T-helper 2 cell (primary cell): ENCODE measurements at regions not wholly inside any gene's neighbourhood (a gene's known extent, or its start where the extent isn't known, plus 50 kb on each side); places are given as distances from the start of the nearest gene placed in this dataset.

Experiments
- DNase-seq, 5 experiments: peaks; one replicate each; pipeline versions ENCODE4 v3.0.0 to v3.0.0-alpha.2; 2012 to 2022

GRCh38 chr12:92462527-92462926 lies 240.3 kb upstream of the PLEKHG7 start:
- DNase-seq: peak in 1 of 5 experiments; percentile 55

- peak in 2 of 5 experiments; percentile 19 to 91 for DNase-seq
These were observed 240.7 kb upstream of the PLEKHG7 start for GRCh38 chr12:92462049-92462448.

GRCh38 chr12:92459850-92460249 lies 242.9 kb upstream of the PLEKHG7 start:
- no peak for DNase-seq

GRCh38 chr12:92458996-92459395 lies 243.8 kb upstream of the PLEKHG7 start:
- DNase-seq: no peak

- no peak for DNase-seq
These were observed 245.2 kb upstream of the PLEKHG7 start for GRCh38 chr12:92457458-92458180.

- DNase-seq: no peak
These were observed 250.0 kb upstream of the PLEKHG7 start for GRCh38 chr12:92452763-92453162.

GRCh38 chr12:92446083-92446460 lies 256.7 kb upstream of the PLEKHG7 start:
- DNase-seq: no peak

- DNase-seq: no peak
These were observed 257.3 kb upstream of the PLEKHG7 start for GRCh38 chr12:92445253-92446082.

GRCh38 chr12:92444763-92445162 lies 258.0 kb upstream of the PLEKHG7 start:
- DNase-seq: no peak

GRCh38 chr12:92442782-92443181 lies 260.0 kb upstream of the PLEKHG7 start:
- DNase-seq: no peak

- DNase-seq: no peak
These were observed 262.7 kb upstream of the PLEKHG7 start for GRCh38 chr12:92440072-92440471.

GRCh38 chr12:92439420-92439805 lies 263.4 kb upstream of the PLEKHG7 start:
- DNase-seq: no peak

- no peak for DNase-seq
These were observed 264.0 kb upstream of the PLEKHG7 start for GRCh38 chr12:92438641-92439419.

- no peak for DNase-seq
These were observed 265.3 kb upstream of the PLEKHG7 start for GRCh38 chr12:92437452-92437851.

GRCh38 chr12:92436856-92437255 lies 265.9 kb upstream of the PLEKHG7 start:
- DNase-seq: no peak

- no peak for DNase-seq
These were observed 268.2 kb upstream of the PLEKHG7 start for GRCh38 chr12:92434607-92435025.

- DNase-seq: no peak
These were observed 269.9 kb upstream of the PLEKHG7 start for GRCh38 chr12:92432724-92433441.

GRCh38 chr12:92431146-92431545 lies 271.6 kb upstream of the PLEKHG7 start:
- DNase-seq: no peak

- DNase-seq: no peak
These were observed 276.5 kb upstream of the PLEKHG7 start for GRCh38 chr12:92426332-92426731.

GRCh38 chr12:92425165-92425564 lies 277.6 kb upstream of the PLEKHG7 start:
- DNase-seq: no peak

GRCh38 chr12:92424338-92424737 lies 278.5 kb upstream of the PLEKHG7 start:
- no peak for DNase-seq

GRCh38 chr12:92421701-92422100 lies 276.1 kb upstream of the BTG1 start:
- no peak for DNase-seq

GRCh38 chr12:92421042-92421441 lies 275.4 kb upstream of the BTG1 start:
- DNase-seq: no peak
